ENCODE measurements at regions not wholly inside any gene's neighbourhood (a gene's known extent, or its start where the extent isn't known, plus 50 kb on each side); places are given as distances from the start of the nearest gene placed in this dataset.
"Not testable (repeated sequence)": the region's sequence is repeated elsewhere in the genome, so short reads cannot be mapped to it uniquely, and the experiment has no call there.

DNA sequence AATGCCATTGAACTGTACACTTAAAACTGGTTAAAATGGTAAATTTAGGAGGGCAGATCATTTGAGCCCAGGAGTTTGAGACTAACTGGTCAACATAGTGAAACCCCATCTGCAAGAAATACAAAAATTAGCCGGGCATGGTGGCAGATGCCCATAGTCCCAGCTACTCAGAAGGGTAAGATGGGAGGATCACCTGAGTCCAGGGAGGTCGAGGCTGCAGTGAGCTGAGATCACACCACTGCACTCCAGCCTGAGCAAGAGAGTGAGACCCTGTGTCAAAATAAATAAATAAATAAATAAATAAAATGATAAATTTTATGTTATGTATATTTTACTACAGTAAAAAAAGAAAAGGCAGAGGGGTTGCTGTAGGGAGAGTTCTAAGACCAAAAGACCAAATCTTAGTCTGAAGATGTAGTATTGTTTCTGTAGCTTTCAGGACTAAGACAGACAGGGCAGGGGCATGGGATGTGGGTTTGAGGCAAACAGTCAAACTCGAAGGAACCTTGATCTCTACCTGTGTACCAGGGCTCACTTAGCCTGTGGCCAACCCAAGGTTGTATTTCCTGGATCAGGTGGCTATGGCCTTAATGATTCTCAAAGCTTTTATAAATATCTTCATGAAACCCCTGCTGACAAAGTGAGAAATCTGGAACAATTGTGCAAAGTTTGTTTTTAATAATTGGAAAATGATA lies 316.7 kb downstream of the CYRIA start:
- Histone ChIP-seq H3K9ac (ENCODE audit: low read length) (no peak overlapping the region), H3K4me3 (ENCODE audit: low read depth, low read length, poor library complexity, severe bottlenecking) (no peak overlapping the region), H2AFZ (ENCODE audit: low read length) (no peak overlapping the region), H3K4me2 (ENCODE audit: low read length) (no peak overlapping the region), H3K9me2 (ENCODE audit: low read depth, low read length) (no peaks in the 10 kb centered on the region), H3F3A (ENCODE audit: insufficient read depth, low read length) (no peaks in the 10 kb centered on the region), H3K36me3 (ENCODE audit: insufficient read depth, low read length) (no peaks in the 10 kb centered on the region), H3K27ac (ENCODE audit: low read depth, low read length, poor library complexity, severe bottlenecking) (no peak overlapping the region), H4K20me1 (ENCODE audit: insufficient read depth, low read length) (no peaks in the 10 kb centered on the region), H3K79me2 (ENCODE audit: insufficient read depth, low read length) (no peaks in the 10 kb centered on the region), H3K9me3 (ENCODE audit: low read length) (no peaks in the 10 kb centered on the region), H3K27me3 (ENCODE audit: insufficient read depth, low read length) (no peaks in the 10 kb centered on the region), H3K4me1 (ENCODE audit: insufficient read depth, low read length, severe bottlenecking) (no peaks in the 10 kb centered on the region)
- no peak for TF ChIP-seq EZH2 (IDR thresholded peaks at IDR 0.05; ENCODE audit: borderline replicate concordance, low read length)
- TF ChIP-seq, protein P1, sequence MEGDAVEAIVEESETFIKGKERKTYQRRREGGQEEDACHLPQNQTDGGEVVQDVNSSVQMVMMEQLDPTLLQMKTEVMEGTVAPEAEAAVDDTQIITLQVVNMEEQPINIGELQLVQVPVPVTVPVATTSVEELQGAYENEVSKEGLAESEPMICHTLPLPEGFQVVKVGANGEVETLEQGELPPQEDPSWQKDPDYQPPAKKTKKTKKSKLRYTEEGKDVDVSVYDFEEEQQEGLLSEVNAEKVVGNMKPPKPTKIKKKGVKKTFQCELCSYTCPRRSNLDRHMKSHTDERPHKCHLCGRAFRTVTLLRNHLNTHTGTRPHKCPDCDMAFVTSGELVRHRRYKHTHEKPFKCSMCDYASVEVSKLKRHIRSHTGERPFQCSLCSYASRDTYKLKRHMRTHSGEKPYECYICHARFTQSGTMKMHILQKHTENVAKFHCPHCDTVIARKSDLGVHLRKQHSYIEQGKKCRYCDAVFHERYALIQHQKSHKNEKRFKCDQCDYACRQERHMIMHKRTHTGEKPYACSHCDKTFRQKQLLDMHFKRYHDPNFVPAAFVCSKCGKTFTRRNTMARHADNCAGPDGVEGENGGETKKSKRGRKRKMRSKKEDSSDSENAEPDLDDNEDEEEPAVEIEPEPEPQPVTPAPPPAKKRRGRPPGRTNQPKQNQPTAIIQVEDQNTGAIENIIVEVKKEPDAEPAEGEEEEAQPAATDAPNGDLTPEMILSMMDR (IDR thresholded peaks at IDR 0.05; ENCODE audit: low read length), result no peak

DNA sequence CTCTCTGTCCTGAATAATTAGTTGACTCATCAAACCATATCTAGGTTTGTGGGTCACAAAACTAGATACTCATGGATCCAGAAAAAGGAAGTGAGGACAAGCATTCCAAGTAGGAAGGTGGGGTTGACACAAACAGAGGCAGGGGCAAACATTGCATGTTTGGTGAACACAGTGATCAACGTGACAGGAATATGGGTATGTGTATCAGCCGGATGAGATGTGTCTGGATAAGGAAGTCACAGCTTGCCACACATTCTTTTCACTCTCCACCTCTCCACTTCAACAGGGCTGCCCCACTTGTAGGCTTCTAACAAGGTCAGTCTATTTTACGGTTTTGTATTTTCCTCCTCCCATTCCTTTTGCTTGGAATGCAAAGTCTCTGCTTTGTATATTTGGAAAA lies 319.0 kb downstream of the CYRIA start:
- H3K9me3 ChIP-seq (ENCODE audit: low read length), result no peaks in the 10 kb centered on the region
- TF ChIP-seq, protein P1 (IDR thresholded peaks at IDR 0.05; ENCODE audit: low read length), result no peak
- TF ChIP-seq EZH2 (IDR thresholded peaks at IDR 0.05; ENCODE audit: borderline replicate concordance, low read length), result no peak
- no peak overlapping the region for H3K9ac ChIP-seq (ENCODE audit: low read length)
- H3K4me2 ChIP-seq (ENCODE audit: low read length), result no peak overlapping the region
- no peaks in the 10 kb centered on the region for H4K20me1 ChIP-seq (ENCODE audit: insufficient read depth, low read length)
- H3K27ac ChIP-seq (ENCODE audit: low read depth, low read length, poor library complexity, severe bottlenecking), result no peak overlapping the region
- H2AFZ ChIP-seq (ENCODE audit: low read length), result no peak overlapping the region
- H3K36me3 ChIP-seq (ENCODE audit: insufficient read depth, low read length), result no peaks in the 10 kb centered on the region
- no peaks in the 10 kb centered on the region for H3K9me2 ChIP-seq (ENCODE audit: low read depth, low read length)
- H3K4me3 ChIP-seq (ENCODE audit: low read depth, low read length, poor library complexity, severe bottlenecking), result no peak overlapping the region
- H3F3A ChIP-seq (ENCODE audit: insufficient read depth, low read length), result no peaks in the 10 kb centered on the region
- H3K79me2 ChIP-seq (ENCODE audit: insufficient read depth, low read length), result no peaks in the 10 kb centered on the region
- H3K27me3 ChIP-seq (ENCODE audit: insufficient read depth, low read length), result no peaks in the 10 kb centered on the region
- H3K4me1 ChIP-seq (ENCODE audit: insufficient read depth, low read length, severe bottlenecking), result no peaks in the 10 kb centered on the region

DNA sequence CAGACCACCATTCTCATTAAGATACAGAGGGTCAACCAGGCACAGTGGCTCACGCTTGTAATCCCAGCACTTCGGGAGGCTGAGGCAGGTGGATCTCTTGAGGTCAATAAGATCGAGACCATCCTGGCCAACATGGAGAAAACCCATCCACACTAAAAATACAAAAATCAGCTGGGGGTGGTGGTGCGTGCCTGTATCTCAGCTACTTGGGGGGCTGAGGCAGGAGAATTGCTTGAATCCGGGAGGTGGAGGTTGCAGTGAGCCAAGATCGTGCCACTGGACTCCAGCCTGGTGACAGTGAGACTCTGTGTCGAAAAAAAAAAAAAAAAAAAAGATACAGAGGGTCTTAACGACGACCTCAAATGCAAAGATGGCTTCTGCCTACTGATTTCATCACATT lies 320.4 kb downstream of the CYRIA start:
- not testable (repeated sequence) for H3F3A ChIP-seq (ENCODE audit: insufficient read depth, low read length); H3K9ac ChIP-seq (ENCODE audit: low read length); H3K27ac ChIP-seq (ENCODE audit: low read depth, low read length, poor library complexity, severe bottlenecking); H3K36me3 ChIP-seq (ENCODE audit: insufficient read depth, low read length); H3K27me3 ChIP-seq (ENCODE audit: insufficient read depth, low read length); H3K9me2 ChIP-seq (ENCODE audit: low read depth, low read length); H3K9me3 ChIP-seq (ENCODE audit: low read length); H2AFZ ChIP-seq (ENCODE audit: low read length); H3K4me3 ChIP-seq (ENCODE audit: low read depth, low read length, poor library complexity, severe bottlenecking); H4K20me1 ChIP-seq (ENCODE audit: insufficient read depth, low read length); H3K4me1 ChIP-seq (ENCODE audit: insufficient read depth, low read length, severe bottlenecking); H3K4me2 ChIP-seq (ENCODE audit: low read length); H3K79me2 ChIP-seq (ENCODE audit: insufficient read depth, low read length)

DNA sequence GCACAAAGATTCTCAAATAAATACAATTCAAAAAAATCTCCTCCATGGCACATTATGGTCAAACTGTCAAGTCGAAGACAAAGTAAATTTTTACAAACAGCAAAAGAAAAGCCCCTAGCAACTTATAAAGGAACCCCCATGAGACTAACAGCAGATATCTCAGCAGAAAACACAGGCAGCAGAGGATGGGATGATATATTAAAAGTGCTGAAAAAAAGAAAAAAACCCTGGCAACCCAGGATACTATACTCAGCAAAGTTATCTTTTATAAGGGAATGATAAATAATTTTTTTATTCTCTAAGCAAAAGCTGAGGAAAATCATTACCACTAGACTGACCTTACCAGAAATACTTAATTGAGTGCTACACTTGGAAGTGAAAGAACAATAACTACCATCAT lies 326.4 kb downstream of the CYRIA start:
- Histone ChIP-seq H3K9me3 (ENCODE audit: low read length) (no peaks in the 10 kb centered on the region), H3F3A (ENCODE audit: insufficient read depth, low read length) (no peaks in the 10 kb centered on the region), H3K79me2 (ENCODE audit: insufficient read depth, low read length) (no peaks in the 10 kb centered on the region), H3K4me3 (ENCODE audit: low read depth, low read length, poor library complexity, severe bottlenecking) (no peak overlapping the region), H4K20me1 (ENCODE audit: insufficient read depth, low read length) (no peaks in the 10 kb centered on the region), H3K9me2 (ENCODE audit: low read depth, low read length) (no peaks in the 10 kb centered on the region), H3K27ac (ENCODE audit: low read depth, low read length, poor library complexity, severe bottlenecking) (no peak overlapping the region), H2AFZ (ENCODE audit: low read length) (no peak overlapping the region), H3K27me3 (ENCODE audit: insufficient read depth, low read length) (no peaks in the 10 kb centered on the region), H3K4me2 (ENCODE audit: low read length) (no peak overlapping the region), H3K36me3 (ENCODE audit: insufficient read depth, low read length) (no peaks in the 10 kb centered on the region), H3K9ac (ENCODE audit: low read length) (no peak overlapping the region), H3K4me1 (ENCODE audit: insufficient read depth, low read length, severe bottlenecking) (no peaks in the 10 kb centered on the region)
- TF ChIP-seq, protein P1 (IDR thresholded peaks at IDR 0.05; ENCODE audit: low read length), result no peak
- no peak for TF ChIP-seq EZH2 (IDR thresholded peaks at IDR 0.05; ENCODE audit: borderline replicate concordance, low read length)
